HepG2 (cell line): ENCODE measurements at regions not wholly inside any gene's neighbourhood (a gene's known extent, or its start where the extent isn't known, plus 50 kb on each side); places are given as distances from the start of the nearest gene placed in this dataset.

ENCODE experiments used
- GABPA ChIP-seq, 2 experiments: IDR thresholded peaks; 2 replicates each; pipeline ENCODE4 v1.6.1; 2011 to 2016; ENCODE audit warnings: low read depth in 2 of 2, low read length in 1 of 2, missing biosample characterization in 1 of 2, missing genetic modification characterization in 1 of 2
- KLF13 ChIP-seq: sonication (generic); formaldehyde crosslinking; IDR thresholded peaks from 2 replicates; pipeline ENCODE4 v1.4.0; 2020; ENCODE audit warnings: mild to moderate bottlenecking, missing genetic modification reagents
- MTERF4 ChIP-seq: sonication (generic); formaldehyde crosslinking; IDR thresholded peaks from 2 replicates; pipeline ENCODE4 v1.8.0; 2023; ENCODE audit warnings: mild to moderate bottlenecking, missing genetic modification reagents
- SCMH1 ChIP-seq: sonication (generic); formaldehyde crosslinking; IDR thresholded peaks from 2 replicates; pipeline ENCODE4 v1.9.0; 2021; ENCODE audit warnings: missing genetic modification reagents, mild to moderate bottlenecking, borderline replicate concordance
- SNAI1 ChIP-seq: sonication (generic); formaldehyde crosslinking; IDR thresholded peaks from 2 replicates; pipeline ENCODE4 v1.5.0; 2020; ENCODE audit warnings: mild to moderate bottlenecking, missing genetic modification reagents, borderline replicate concordance
- ZNF138 ChIP-seq: sonication (generic); formaldehyde crosslinking; IDR thresholded peaks from 2 replicates; pipeline ENCODE4 v1.5.0; 2020; ENCODE audit warnings: mild to moderate bottlenecking, low read depth, missing genetic modification reagents
- ZNF263 ChIP-seq: sonication (generic); formaldehyde crosslinking; IDR thresholded peaks from 2 replicates; pipeline ENCODE4 v1.4.0; 2020; ENCODE audit warnings: missing genetic modification reagents
- ZNF687 ChIP-seq: sonication (generic); formaldehyde crosslinking; IDR thresholded peaks from 2 replicates; pipeline ENCODE4 v1.5.1; 2020; ENCODE audit warnings: mild to moderate bottlenecking, missing genetic modification reagents, moderate library complexity

- no peak for TF ChIP-seq ZNF263 (CRISPR knock-in tag)
- no peak for TF ChIP-seq GABPA (IDR thresholded peaks at IDR 0.05; ENCODE audit: low read depth, low read length)
- no peak for TF ChIP-seq GABPA (CRISPR knock-in tag; IDR thresholded peaks at IDR 0.05; ENCODE audit: low read depth)
- no peak for TF ChIP-seq ZNF687
- no peak for TF ChIP-seq MTERF4 (CRISPR knock-in tag)
- no peak for TF ChIP-seq ZNF138 (CRISPR knock-in tag)
- TF ChIP-seq SCMH1 (CRISPR knock-in tag), result no peak
- no peak for TF ChIP-seq SNAI1 (CRISPR knock-in tag)
- TF ChIP-seq KLF13 (CRISPR knock-in tag), result no peak
These were observed 325.6 kb upstream of the AZI2 start for GRCh38 chr3:28674212-28674611.
